GM21447 (cell line): ENCODE measurements at regions not wholly inside any gene's neighbourhood (a gene's known extent, or its start where the extent isn't known, plus 50 kb on each side); places are given as distances from the start of the nearest gene placed in this dataset.

Source experiments
- ATAC-seq: cut with Tn5 transposase; IDR thresholded peaks from one replicate; pipeline ENCODE4 v1.9.1; 2021; ENCODE audit not compliant: unreplicated experiment

DNA sequence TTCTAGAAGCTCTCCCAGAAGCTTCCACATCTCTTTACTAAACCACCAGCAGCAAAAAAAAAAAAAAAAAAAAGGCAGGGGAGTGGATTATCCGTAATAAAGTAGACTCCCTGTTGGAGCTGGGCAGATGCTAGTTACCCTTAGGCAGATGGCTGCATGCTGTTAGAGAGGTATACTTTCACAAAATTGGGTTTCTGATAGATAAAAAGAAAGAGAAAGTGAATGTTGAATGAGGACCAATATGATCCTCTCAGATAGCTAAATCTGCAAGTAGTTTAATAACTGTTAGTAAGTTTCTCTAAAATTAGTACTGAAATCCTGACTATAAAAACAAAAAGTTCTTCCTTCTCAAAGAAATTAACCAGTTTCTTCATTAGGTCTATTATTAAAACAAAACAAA lies 195.4 kb downstream of the ANAPC10 start:
- ATAC-seq: no peak

DNA sequence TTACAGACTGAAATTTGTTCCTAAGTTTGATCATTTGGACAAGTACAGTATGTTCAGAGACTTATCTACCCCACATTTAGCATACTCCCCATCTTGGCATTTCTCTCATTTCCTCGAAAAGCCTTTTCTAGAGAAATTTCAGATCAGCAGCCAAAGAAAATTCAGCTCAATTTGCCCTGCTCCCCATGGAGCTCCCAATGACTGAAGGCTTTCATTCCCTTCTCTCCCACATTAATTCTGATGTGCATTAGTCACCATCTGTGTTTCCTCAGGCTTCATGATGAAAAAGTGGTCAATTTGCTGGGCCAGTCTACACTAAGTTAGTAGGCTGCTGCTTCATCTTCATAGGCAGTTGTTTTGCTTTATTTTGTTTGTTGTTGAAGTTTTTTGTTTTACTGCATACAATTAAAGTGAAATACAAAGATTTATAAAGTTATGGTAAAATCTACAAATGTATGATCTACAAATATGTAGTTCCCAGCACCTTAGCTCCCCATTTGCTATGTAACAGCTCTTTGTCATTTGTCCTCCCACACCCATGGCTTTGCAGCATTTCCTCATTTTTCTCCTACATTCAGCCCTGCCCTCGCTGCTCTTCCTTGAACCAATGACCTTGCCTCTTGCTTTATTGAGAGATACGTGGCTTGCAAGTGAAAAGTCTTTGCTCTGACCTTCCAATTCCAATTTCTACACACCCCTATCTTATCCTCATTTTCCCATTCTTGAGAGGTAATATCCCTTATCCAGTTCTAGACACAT lies 193.9 kb downstream of the ANAPC10 start:
- ATAC-seq: no peak

DNA sequence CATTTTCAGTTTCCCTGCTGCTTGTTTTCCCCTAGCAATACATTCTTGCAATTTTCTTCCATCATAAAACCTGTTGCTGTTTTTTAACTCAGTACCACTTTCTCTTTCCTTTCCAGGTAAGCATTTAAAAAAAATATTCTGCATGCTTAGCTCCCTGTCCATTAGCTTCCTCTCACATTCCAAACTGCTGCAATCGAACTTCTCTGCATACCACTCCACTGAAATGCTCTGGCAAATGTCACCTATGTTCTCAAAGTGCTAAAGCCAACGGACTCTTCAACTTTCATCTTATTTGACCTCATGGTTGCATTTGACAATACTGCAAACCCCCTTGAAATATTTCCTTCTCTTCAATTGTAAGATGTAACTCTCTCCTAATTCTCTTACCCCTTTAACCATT lies 192.7 kb downstream of the ANAPC10 start:
- no peak for ATAC-seq

DNA sequence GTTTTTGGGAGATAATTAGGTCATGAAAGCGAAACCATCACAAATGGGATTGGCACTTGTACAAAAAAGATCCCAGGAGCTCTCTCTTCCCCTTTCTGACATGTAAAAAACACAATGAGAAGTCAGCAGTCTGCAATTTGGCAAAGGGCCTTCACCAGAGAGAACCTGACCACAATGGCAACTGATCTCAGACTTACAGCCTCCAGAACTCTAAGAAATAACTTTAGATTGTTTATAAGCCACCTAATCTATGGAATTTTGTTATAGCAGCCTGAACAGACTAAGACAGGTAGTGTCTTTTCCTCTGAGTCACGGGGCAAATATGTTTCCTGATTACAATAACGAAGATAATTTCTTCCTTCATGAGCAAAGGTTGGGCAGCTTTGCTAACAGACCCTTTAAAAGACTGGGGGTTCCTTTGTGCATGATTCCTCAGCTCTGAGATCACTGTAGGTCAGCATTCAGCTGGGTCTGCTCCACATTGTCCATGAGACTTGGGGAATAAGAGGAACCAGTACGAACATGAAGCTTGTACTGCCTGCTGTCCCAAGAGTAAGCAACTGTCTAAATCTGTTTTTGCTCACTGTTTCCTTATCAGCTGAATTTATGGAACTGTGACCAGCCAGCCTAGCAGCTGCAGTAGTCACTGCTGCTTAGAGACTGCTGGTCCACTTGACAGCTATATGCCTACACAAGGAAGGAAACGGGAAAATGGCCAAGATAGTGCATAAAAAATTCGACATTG lies 191.6 kb downstream of the ANAPC10 start:
- ATAC-seq: peak; percentile 61

DNA sequence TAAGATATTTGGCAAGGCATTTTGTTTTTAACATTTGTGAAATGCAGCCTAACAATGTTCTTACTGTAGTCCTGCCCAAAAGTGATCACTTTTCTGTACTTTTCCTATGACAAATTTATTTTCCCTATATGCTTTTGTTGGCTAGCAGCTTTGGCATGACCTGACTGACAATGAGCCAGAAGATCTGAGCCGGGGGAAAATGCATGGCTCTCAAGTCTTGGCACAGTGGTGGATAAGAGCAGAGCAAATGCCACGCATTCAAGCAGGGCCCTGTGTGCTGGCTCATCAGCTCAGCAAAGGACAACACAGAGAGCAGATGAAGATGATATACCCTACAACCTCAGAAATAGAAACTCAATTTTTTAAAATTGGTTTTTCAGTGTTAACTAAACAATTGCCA lies 187.3 kb downstream of the ANAPC10 start:
- no peak for ATAC-seq
